Calu3 (cell line): ENCODE measurements at regions not wholly inside any gene's neighbourhood (a gene's known extent, or its start where the extent isn't known, plus 50 kb on each side); places are given as distances from the start of the nearest gene placed in this dataset.

Source experiments
- BruUV-seq: library from RNA; stranded (reverse); fragments of 400-500 nt; replicated peaks from 2 replicates; lab custom pipeline; 2021; lab: Mats Ljungman, UMichigan
- CTCF ChIA-PET: fragments of 300-600 bp; sonication (Branson Sonifier 250); formaldehyde crosslinking; loops from one replicate; lab custom pipeline; 2022; ENCODE audit warnings: antibody characterized with exemption; lab: Charles Lee
- DNase-seq: peaks from one replicate; pipeline ENCODE4 v3.0.0; 2022
- H3K27ac Mint-ChIP-seq: one replicate; pipeline ENCODE4 v1.8.0; 2022; ENCODE audit warnings: mixed read lengths; ENCODE audit not compliant: unreplicated experiment
- H3K27me3 Mint-ChIP-seq: one replicate; pipeline ENCODE4 v1.8.0; 2022; ENCODE audit warnings: mixed read lengths; ENCODE audit not compliant: unreplicated experiment
- H3K36me3 Mint-ChIP-seq: one replicate; pipeline ENCODE4 v1.8.0; 2022; ENCODE audit warnings: mild to moderate bottlenecking, moderate library complexity, mixed read lengths; ENCODE audit not compliant: insufficient read depth, unreplicated experiment
- H3K4me1 Mint-ChIP-seq: one replicate; pipeline ENCODE4 v1.8.0; 2022; ENCODE audit warnings: mild to moderate bottlenecking, low read depth, mixed read lengths; ENCODE audit not compliant: unreplicated experiment
- H3K4me3 Mint-ChIP-seq: one replicate; pipeline ENCODE4 v1.8.0; 2022; ENCODE audit warnings: mild to moderate bottlenecking, low read depth, moderate library complexity, mixed read lengths; ENCODE audit not compliant: unreplicated experiment
- H3K9me3 Mint-ChIP-seq: one replicate; pipeline ENCODE4 v1.8.0; 2022; ENCODE audit warnings: low read depth, mixed read lengths; ENCODE audit not compliant: unreplicated experiment
- intact Hi-C: fragments of 100-400 bp; cut with micrococcal nuclease; formaldehyde crosslinking; loops from one replicate; pipeline ENCODE4 v1.10.0; 2022; ENCODE audit not compliant: unreplicated experiment
- TF ChIP-seq, protein P1 (sequence below): fragments of 200-600 bp; IDR thresholded peaks from one replicate; pipeline ENCODE4 v1.8.0; 2022; ENCODE audit warnings: antibody characterized with exemption; ENCODE audit not compliant: unreplicated experiment

DNA sequence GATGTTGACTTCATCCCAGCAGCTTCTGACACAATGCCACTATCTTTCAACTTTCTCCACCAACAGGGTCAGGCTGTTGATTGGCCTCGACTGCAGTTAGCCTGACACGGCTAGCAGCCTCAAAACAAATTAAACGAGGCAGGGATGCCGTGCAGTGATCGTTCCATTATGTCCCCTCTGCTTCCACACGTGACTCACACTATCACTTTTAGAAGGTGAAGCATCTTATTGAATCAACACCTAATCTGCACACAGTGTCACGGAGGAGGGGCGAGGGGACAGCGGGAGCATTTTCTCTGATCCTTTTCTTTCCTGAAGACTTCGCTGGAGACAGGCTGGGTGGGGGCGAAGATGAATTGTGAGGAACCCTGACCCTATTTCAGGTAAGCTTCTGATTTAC, 241.9 kb upstream of the ZNF507 start:
- Mint-ChIP-seq H3K36me3 (no peaks in the 10 kb centered on the region), H3K4me1 (no peaks in the 10 kb centered on the region)
- intact Hi-C loops: no loop called here

DNA sequence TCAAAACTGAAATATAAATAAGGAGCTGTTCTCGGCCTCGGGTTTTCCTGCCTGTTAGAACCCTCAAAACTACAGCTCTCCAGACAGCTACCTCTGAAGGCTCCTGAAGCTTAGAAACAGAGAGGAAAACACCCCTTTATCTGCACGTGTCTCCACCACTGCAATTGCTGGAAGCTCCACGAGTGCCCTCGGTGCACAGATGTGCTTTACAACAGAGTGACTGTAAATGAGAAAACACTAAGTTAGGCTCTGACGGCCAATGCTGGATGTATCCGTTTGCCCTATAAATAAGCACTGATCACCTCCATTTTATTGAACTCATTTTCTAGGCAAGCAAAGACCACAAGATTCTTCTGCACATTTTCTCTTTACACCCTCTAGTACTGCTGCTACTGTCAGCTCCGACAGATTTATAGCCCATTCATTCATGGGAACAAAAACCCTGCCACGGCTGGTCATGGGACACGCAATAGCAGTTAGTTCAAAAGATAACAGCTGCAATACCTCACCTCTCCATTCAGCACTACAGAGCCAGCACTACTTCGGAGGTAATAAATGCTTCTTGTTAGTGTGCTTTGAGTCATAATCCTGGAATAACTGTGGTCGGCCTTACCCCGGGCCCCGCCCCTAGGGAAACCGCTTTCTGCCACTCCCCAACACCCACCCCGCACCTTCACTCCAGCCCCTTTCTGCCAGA, 241.1 kb upstream of the ZNF507 start:
- Mint-ChIP-seq H3K4me1 (no peaks in the 10 kb centered on the region), H3K9me3 (peaks cover 18% of the 10 kb centered on the region), H3K27me3 (no peaks in the 10 kb centered on the region), H3K27ac (no peak overlapping the region), H3K4me3 (no peak overlapping the region), H3K36me3 (no peaks in the 10 kb centered on the region)
- TF ChIP-seq, protein P1, sequence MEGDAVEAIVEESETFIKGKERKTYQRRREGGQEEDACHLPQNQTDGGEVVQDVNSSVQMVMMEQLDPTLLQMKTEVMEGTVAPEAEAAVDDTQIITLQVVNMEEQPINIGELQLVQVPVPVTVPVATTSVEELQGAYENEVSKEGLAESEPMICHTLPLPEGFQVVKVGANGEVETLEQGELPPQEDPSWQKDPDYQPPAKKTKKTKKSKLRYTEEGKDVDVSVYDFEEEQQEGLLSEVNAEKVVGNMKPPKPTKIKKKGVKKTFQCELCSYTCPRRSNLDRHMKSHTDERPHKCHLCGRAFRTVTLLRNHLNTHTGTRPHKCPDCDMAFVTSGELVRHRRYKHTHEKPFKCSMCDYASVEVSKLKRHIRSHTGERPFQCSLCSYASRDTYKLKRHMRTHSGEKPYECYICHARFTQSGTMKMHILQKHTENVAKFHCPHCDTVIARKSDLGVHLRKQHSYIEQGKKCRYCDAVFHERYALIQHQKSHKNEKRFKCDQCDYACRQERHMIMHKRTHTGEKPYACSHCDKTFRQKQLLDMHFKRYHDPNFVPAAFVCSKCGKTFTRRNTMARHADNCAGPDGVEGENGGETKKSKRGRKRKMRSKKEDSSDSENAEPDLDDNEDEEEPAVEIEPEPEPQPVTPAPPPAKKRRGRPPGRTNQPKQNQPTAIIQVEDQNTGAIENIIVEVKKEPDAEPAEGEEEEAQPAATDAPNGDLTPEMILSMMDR: no peak
- no peak for DNase-seq
- CTCF ChIA-PET: no interaction called here
- BruUV-seq: no TSS peak
- intact Hi-C loops: no loop called here

More for the DNA sequence above, 241.9 kb upstream of the ZNF507 start:
- Mint-ChIP-seq H3K9me3 (peaks cover 19% of the 10 kb centered on the region), H3K27ac (no peak overlapping the region), H3K27me3 (no peaks in the 10 kb centered on the region), H3K4me3 (no peak overlapping the region)
- CTCF ChIA-PET: interaction anchor here (0.6 kb wide), 1 partner anchor 15 kb away, joined by 3 read pairs; no protein-coding TSS in a partner anchor
- TF ChIP-seq, protein P1: no peak
- BruUV-seq: no TSS peak
- DNase-seq: no peak

DNA sequence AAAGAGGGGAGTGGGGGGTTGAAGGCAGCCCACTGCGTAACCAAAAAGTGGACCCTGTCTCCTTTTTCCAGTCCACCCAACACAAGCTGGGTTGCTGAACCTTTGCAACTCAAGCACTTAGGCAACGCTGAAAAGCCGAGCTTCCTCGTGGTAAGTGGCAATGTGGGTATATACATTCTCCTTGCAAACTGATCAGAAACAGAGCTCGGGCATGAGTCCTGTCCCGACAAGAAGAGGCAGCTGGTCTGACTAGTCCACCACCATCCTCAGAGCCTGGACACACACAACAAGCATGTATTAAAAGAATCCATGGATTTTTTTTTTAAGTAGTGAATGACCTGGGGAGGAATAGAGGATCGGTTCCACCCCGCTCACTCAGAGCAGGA, 240.6 kb upstream of the ZNF507 start:
- Mint-ChIP-seq H3K4me1 (no peaks in the 10 kb centered on the region), H3K27ac (no peak overlapping the region), H3K36me3 (no peaks in the 10 kb centered on the region), H3K9me3 (peaks cover 15% of the 10 kb centered on the region), H3K4me3 (no peak overlapping the region), H3K27me3 (no peaks in the 10 kb centered on the region)
- CTCF ChIA-PET: no interaction called here
- BruUV-seq: no TSS peak
- intact Hi-C loops: no loop called here
- TF ChIP-seq, protein P1: no peak
- no peak for DNase-seq

DNA sequence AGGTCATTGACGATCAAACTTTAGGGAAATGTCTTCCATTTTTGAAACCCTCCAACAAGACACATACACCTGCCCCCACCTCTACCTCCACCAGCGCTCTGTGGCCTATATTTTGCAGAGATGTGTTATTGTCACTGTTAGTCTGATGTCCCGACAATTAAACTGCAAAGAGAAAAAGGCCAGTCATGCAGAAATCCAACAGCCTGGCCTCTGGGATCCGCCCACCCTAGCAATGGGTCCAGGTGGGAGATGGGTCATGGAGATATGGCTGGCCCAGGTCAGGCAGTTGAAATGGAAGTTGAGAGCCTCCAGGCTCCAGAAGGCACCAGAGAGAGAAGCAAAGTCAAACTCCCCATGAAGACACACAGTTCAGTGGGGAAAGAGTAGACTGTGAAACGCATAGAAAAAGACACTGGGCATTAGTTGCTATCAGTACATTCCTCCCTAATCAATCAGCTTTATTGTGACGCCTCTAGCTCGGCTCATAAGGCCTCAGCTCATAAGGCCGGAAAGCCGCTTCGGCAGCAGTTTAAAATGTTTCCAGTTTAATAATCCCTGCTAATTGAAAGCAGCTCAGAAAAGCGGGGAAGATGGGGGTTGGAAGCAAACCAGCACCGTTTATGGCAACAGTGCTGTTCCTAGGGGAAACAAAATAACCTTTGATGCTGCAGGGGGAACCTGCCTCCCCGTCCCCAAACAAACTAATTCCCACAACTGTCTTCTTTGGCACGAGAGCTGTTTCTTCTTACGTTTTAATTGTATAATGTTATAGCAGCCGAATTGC, 239.7 kb upstream of the ZNF507 start:
- no peak for DNase-seq
- H3K27ac Mint-ChIP-seq: no peak overlapping the region
- no peaks in the 10 kb centered on the region for H3K4me1 Mint-ChIP-seq
- H3K9me3 Mint-ChIP-seq: peaks cover 14% of the 10 kb centered on the region
- intact Hi-C loops: no loop called here
- TF ChIP-seq, protein P1: no peak
- no TSS peak for BruUV-seq
- CTCF ChIA-PET: no interaction called here
- H3K36me3 Mint-ChIP-seq: no peaks in the 10 kb centered on the region
- no peak overlapping the region for H3K4me3 Mint-ChIP-seq
- H3K27me3 Mint-ChIP-seq: no peaks in the 10 kb centered on the region
